Uterus (tissue), 2 donors: ENCODE measurements at regions not wholly inside any gene's neighbourhood (a gene's known extent, or its start where the extent isn't known, plus 50 kb on each side); places are given as distances from the start of the nearest gene placed in this dataset.

ENCODE experiments used
- CTCF ChIP-seq, 4 experiments: fragments of 200-600 bp in 2 of 4; fragments of 450-650 bp in 2 of 4; sonication (generic) in 2 of 4; IDR thresholded peaks; one replicate each; pipeline ENCODE4 v1.5.1; 2016 to 2019; ENCODE audit warnings: antibody characterized with exemption in 4 of 4, mild to moderate bottlenecking in 2 of 4, moderate library complexity in 1 of 4
- POLR2A ChIP-seq, 2 donors: fragments of 450-650 bp; IDR thresholded peaks; one replicate each; pipeline ENCODE4 v1.6.1; 2016; ENCODE audit warnings: antibody characterized with exemption in 2 of 2, mild to moderate bottlenecking in 1 of 2, moderate library complexity in 1 of 2

GRCh38 chr9:82275258-82275927, 286.8 kb downstream of the SPATA31D1 start:
- TF ChIP-seq CTCF (IDR thresholded peaks at IDR 0.05) = no peak
- TF ChIP-seq POLR2A (IDR thresholded peaks at IDR 0.05) = no peak
